Thoracic aorta (tissue), 2 donors: ENCODE measurements at regions not wholly inside any gene's neighbourhood (a gene's known extent, or its start where the extent isn't known, plus 50 kb on each side); places are given as distances from the start of the nearest gene placed in this dataset.

Source experiments
- ATAC-seq: fragments of 150-250 bp; one replicate; pipeline ENCODE4 v1.8.0; 2017; ENCODE audit warnings: low read depth; ENCODE audit not compliant: insufficient number of reproducible peaks, low FRiP score
- DNase-seq: peaks from one replicate; pipeline ENCODE4 v3.0.0-alpha.2; 2020; ENCODE audit warnings: low spot score
- H3K27ac ChIP-seq, 2 donors: fragments of 200-600 bp; sonication (generic); 1 replicate in 1 of 2; 2 replicates in 1 of 2; pipeline ENCODE4 v1.5.1; 2016; ENCODE audit warnings: mild to moderate bottlenecking in 2 of 2, moderate library complexity in 2 of 2
- H3K27me3 ChIP-seq: fragments of 200-600 bp; sonication (generic); replicated peaks from 2 replicates; pipeline ENCODE4 v1.6.0; 2016; ENCODE audit warnings: mild to moderate bottlenecking; ENCODE audit not compliant: insufficient read depth
- H3K36me3 ChIP-seq: fragments of 200-600 bp; sonication (generic); one replicate; pipeline ENCODE4 v1.5.1; 2016
- H3K4me1 ChIP-seq, 2 donors: fragments of 200-600 bp; sonication (generic); 1 replicate in 1 of 2; 2 replicates in 1 of 2; pipeline versions ENCODE4 v1.5.1 to v1.6.0; 2016; ENCODE audit warnings: low read depth in 2 of 2, mild to moderate bottlenecking in 1 of 2; ENCODE audit not compliant: control insufficient read depth in 1 of 2
- H3K4me3 ChIP-seq: fragments of 200-600 bp; sonication (generic); 2 replicates; pipeline ENCODE4 v1.5.1; 2016; ENCODE audit warnings: mild to moderate bottlenecking
- H3K9me3 ChIP-seq: fragments of 200-600 bp; sonication (generic); 2 replicates; pipeline ENCODE4 v1.5.1; 2016
- TF ChIP-seq, protein P1 (sequence below): fragments of 200-600 bp; sonication (generic); IDR thresholded peaks from one replicate; pipeline ENCODE4 v1.5.1; 2019; ENCODE audit warnings: antibody characterized with exemption

DNA sequence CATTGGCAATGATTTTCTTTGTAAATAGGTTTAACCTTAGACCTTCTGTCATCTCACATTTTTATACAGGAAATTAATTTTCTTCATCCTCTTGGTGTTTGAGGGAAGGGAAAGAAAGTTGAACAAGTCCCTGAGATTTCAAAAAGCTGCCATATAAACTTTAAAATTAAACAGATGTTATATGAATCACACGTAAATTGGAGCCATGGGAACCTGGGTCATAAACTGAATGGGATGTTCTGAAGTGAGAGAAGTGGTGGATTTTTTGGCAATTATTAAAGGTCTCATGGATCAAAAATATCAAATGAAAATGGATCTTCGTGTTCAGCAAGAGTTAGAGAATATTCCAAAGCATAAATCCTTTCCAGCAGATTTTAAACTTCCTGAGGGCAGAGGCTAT, 242.2 kb downstream of the DMRT2 start:
- DNase-seq (no peak), ATAC-seq (no peak)
- Histone ChIP-seq H3K9me3 (no peaks in the 10 kb centered on the region), H3K4me3 (no peak overlapping the region), H3K36me3 (no peaks in the 10 kb centered on the region), H3K4me1 (no peaks in the 10 kb centered on the region), H3K27ac (no peak overlapping the region), H3K27me3 (no peaks in the 10 kb centered on the region)
- TF ChIP-seq, protein P1, sequence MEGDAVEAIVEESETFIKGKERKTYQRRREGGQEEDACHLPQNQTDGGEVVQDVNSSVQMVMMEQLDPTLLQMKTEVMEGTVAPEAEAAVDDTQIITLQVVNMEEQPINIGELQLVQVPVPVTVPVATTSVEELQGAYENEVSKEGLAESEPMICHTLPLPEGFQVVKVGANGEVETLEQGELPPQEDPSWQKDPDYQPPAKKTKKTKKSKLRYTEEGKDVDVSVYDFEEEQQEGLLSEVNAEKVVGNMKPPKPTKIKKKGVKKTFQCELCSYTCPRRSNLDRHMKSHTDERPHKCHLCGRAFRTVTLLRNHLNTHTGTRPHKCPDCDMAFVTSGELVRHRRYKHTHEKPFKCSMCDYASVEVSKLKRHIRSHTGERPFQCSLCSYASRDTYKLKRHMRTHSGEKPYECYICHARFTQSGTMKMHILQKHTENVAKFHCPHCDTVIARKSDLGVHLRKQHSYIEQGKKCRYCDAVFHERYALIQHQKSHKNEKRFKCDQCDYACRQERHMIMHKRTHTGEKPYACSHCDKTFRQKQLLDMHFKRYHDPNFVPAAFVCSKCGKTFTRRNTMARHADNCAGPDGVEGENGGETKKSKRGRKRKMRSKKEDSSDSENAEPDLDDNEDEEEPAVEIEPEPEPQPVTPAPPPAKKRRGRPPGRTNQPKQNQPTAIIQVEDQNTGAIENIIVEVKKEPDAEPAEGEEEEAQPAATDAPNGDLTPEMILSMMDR = no peak

DNA sequence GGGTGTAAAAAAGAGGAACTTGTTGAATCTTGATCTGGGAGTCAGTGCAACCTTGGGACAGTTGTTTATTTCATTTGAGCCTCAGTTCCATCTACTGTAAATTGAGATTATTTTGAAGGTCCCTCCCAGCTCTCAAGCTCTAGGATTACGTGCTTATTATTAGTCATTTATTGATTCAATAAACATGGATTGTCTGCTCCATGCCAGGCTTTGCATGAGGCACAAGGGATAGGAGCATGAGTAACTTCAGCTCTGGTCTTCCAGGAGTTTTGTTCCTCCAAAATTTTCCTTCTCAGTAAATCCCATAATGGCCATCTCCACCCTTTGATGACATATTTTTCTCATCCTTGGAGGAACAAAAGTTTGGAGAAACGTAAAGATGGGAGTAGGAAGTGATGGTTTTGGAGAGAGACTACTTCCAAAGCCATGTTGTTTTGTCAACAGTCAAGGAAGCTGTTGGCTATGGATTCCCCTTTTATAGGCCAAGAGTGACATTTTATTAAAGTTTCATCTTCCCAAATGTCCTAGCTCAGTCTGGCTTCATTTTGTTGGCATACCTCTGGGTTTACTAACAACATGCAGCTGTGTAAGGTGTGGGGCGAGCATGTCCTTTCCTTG, 244.6 kb downstream of the DMRT2 start:
- no peaks in the 10 kb centered on the region for H3K27me3 ChIP-seq
- no peaks in the 10 kb centered on the region for H3K36me3 ChIP-seq
- no peaks in the 10 kb centered on the region for H3K9me3 ChIP-seq
- DNase-seq (no peak), ATAC-seq (no peak)
- H3K4me3 ChIP-seq = no peak overlapping the region
- TF ChIP-seq, protein P1 = no peak
- H3K27ac ChIP-seq = no peak overlapping the region
- H3K4me1 ChIP-seq = no peaks in the 10 kb centered on the region

DNA sequence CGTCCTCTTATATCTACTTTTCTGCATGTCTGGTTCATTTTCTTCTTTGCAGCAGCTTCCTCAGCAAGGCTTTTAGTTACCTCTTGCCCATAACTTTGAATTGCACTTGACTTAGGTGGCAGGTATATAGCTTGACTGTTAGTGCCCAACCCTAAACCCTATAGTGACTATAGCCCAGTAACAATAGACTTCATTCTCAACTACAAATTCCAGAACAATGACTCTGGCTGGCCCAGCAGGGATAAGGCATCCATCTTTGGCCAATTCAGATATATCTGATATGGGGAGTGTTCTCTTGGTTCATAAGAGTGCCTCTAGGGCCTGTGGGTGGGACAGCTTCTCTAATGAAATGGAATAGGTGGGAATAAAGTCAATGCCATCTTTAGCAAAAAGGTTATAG, 246.2 kb downstream of the DMRT2 start:
- Histone ChIP-seq H3K36me3 (no peaks in the 10 kb centered on the region), H3K4me1 (no peaks in the 10 kb centered on the region), H3K27me3 (no peaks in the 10 kb centered on the region), H3K4me3 (no peak overlapping the region), H3K27ac (no peak overlapping the region), H3K9me3 (no peaks in the 10 kb centered on the region)
- TF ChIP-seq, protein P1 = no peak
- no peak for ATAC-seq
- DNase-seq = no peak

DNA sequence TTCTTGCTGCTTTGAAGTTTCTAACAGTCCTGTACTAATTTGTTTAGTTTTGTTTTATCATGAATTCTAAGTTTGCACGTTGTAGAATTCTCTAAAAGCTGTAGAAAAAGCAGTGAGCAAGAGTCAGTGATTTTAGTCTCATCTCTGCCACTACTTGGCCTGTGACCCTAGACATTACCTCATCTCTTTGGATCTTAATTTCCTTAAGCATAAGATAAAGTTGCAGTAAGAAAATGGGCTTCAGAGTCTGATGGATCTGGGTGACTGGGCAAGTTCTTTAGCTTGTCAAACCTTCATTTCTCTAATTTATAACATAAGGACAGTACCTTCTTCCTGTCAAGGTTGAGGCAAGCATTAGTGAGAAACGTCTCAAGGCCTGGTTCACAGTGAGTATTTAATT, 247.9 kb downstream of the DMRT2 start:
- Histone ChIP-seq H3K4me1 (no peaks in the 10 kb centered on the region), H3K9me3 (no peaks in the 10 kb centered on the region), H3K36me3 (no peaks in the 10 kb centered on the region), H3K27me3 (no peaks in the 10 kb centered on the region), H3K4me3 (no peak overlapping the region), H3K27ac (no peak overlapping the region)
- TF ChIP-seq, protein P1 = no peak
- ATAC-seq (no peak), DNase-seq (no peak)

DNA sequence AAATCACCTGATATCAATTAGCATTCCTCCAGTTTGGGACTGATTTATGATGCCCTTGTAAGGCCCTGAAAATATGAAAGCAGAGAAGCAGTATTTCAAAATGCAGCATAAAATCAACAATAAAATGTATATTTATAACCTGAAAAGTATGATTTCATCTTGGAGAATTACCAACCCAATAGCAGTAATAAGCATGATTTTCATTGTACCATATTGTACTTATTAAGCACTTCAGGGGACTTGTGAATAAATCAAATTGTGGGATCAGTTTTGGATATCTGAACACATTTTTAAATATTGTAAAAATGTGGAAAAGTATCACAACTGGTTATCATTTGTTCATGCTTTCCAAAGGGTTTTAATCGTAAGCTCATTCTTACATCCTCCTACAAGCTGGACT, 250.8 kb downstream of the DMRT2 start:
- H3K4me3 ChIP-seq = no peak overlapping the region
- no peaks in the 10 kb centered on the region for H3K4me1 ChIP-seq
- H3K27ac ChIP-seq = no peak overlapping the region
- DNase-seq = no peak
- TF ChIP-seq, protein P1 = no peak
- no peaks in the 10 kb centered on the region for H3K9me3 ChIP-seq
- H3K27me3 ChIP-seq = no peaks in the 10 kb centered on the region
- no peaks in the 10 kb centered on the region for H3K36me3 ChIP-seq
- no peak for ATAC-seq
